Fibroblast of pulmonary artery (primary cell): ENCODE measurements at regions not wholly inside any gene's neighbourhood (a gene's known extent, or its start where the extent isn't known, plus 50 kb on each side); places are given as distances from the start of the nearest gene placed in this dataset.
A peak's percentile ranks its signal among the peaks of the same experiment; 100 is the strongest.

Source experiments
- DNase-seq: peaks from one replicate; pipeline ENCODE4 v3.0.0-alpha.2; 2010; ENCODE audit warnings: low read depth
- H3K4me3 ChIP-seq: replicated peaks from 2 replicates; pipeline ENCODE4 v1.5.1; 2011; ENCODE audit warnings: low read depth, mild to moderate bottlenecking, control low read depth, low read length, moderate library complexity
- CTCF ChIP-seq: IDR thresholded peaks from 2 replicates; pipeline ENCODE4 v1.5.1; 2011; ENCODE audit warnings: mild to moderate bottlenecking, control low read depth, low read length, inconsistent platforms; ENCODE audit errors: missing control alignments

GRCh38 chr1:80003250-80003649 lies 996.7 kb upstream of the ADGRL4 start:
- H3K4me3 ChIP-seq: no peak overlapping the region
- DNase-seq: peak; percentile 24
- no peak for TF ChIP-seq CTCF

- DNase-seq: no peak
- no peak overlapping the region for H3K4me3 ChIP-seq
- TF ChIP-seq CTCF: no peak
Measured at GRCh38 chr1:79988401-79988800, 981.9 kb upstream of the ADGRL4 start.

- TF ChIP-seq CTCF: no peak
- no peak overlapping the region for H3K4me3 ChIP-seq
- peak; percentile 97 for DNase-seq
Measured at GRCh38 chr1:79982211-79982610, 975.7 kb upstream of the ADGRL4 start.

- no peak for TF ChIP-seq CTCF
- peak; percentile 3 for DNase-seq
- H3K4me3 ChIP-seq: no peak overlapping the region
Measured at GRCh38 chr1:79981481-79981880, 975.0 kb upstream of the ADGRL4 start.

- TF ChIP-seq CTCF: no peak
- no peak for DNase-seq
Measured at GRCh38 chr1:79979346-79979745, 972.8 kb upstream of the ADGRL4 start.

GRCh38 chr1:79976287-79976686 lies 969.8 kb upstream of the ADGRL4 start:
- TF ChIP-seq CTCF: no peak
- DNase-seq: no peak
- H3K4me3 ChIP-seq: no peak overlapping the region

More at GRCh38 chr1:79979346-79979745, 972.8 kb upstream of the ADGRL4 start:
- no peak overlapping the region for H3K4me3 ChIP-seq

- no peak for DNase-seq
- no peak overlapping the region for H3K4me3 ChIP-seq
- TF ChIP-seq CTCF: no peak
Measured at GRCh38 chr1:79974659-79975058, 968.1 kb upstream of the ADGRL4 start.
